WTC11 (cell line): ENCODE measurements at regions not wholly inside any gene's neighbourhood (a gene's known extent, or its start where the extent isn't known, plus 50 kb on each side); places are given as distances from the start of the nearest gene placed in this dataset.

ENCODE experiments used
- ATF1 ChIP-seq: sonication (generic); formaldehyde crosslinking; IDR thresholded peaks from 2 replicates; pipeline ENCODE4 v1.8.1; 2023; ENCODE audit warnings: mild to moderate bottlenecking, moderate library complexity, missing genetic modification reagents
- FOXJ3 ChIP-seq: sonication (generic); formaldehyde crosslinking; IDR thresholded peaks from 2 replicates; pipeline ENCODE4 v1.9.0; 2021; ENCODE audit warnings: missing genetic modification reagents, mild to moderate bottlenecking, borderline replicate concordance
- ZNF263 ChIP-seq: sonication (generic); formaldehyde crosslinking; IDR thresholded peaks from 2 replicates; pipeline ENCODE4 v1.8.1; 2022; ENCODE audit warnings: low read depth, mild to moderate bottlenecking, moderate library complexity, missing genetic modification reagents
- TF ChIP-seq, protein P1 (sequence below): fragments of 200-600 bp; IDR thresholded peaks from 2 replicates; pipeline ENCODE4 v1.8.0; 2022; ENCODE audit warnings: antibody characterized with exemption
- TF ChIP-seq, protein P2 (sequence below): sonication (generic); formaldehyde crosslinking; conservative IDR thresholded peaks from 2 replicates; pipeline ENCODE4 v1.8.1; 2022; ENCODE audit warnings: mild to moderate bottlenecking, missing genetic modification reagents
- TF ChIP-seq, protein P3 (sequence below): sonication (generic); formaldehyde crosslinking; IDR thresholded peaks from 2 replicates; pipeline ENCODE4 v1.8.1; 2022; ENCODE audit warnings: mild to moderate bottlenecking, moderate library complexity, missing genetic modification reagents

DNA sequence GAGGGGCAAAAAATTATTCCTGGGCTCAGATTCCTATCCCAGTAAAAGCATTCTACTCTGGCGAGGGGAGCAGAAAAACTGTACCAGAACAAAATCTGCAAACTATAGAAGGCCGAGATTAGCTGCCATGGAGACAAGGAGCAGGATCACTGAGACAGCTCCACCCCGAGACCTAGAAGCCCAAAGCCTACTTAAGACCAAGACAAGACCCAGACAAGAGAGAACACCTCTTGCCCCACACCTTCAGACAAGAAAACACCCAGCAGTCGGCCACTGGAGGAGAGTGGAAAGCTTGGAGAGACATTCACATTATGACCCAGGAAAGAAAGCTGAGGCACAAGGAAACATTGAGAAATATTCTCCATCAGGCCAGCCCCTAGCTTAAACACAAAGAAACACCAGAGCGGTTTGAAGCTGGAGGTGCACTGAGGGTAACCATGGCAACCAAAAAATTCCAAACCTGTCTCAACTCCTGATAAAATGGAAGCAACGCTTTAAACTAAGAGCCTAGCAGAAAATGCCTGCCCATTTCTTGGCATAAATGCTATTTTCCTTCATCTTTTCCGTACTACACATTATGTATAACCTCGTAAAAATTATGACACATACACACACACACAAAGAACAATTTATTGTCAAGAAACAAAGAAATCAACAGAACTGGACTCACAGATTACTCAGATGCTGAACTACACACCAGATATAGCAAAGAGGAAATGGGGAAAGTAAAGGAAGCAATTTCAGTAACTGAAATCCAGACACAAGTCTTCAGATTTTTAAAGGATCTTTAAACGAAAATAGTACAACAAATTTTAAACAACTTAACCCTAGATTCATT, 53.8 kb upstream of the FTMT start:
- TF ChIP-seq, protein P1, sequence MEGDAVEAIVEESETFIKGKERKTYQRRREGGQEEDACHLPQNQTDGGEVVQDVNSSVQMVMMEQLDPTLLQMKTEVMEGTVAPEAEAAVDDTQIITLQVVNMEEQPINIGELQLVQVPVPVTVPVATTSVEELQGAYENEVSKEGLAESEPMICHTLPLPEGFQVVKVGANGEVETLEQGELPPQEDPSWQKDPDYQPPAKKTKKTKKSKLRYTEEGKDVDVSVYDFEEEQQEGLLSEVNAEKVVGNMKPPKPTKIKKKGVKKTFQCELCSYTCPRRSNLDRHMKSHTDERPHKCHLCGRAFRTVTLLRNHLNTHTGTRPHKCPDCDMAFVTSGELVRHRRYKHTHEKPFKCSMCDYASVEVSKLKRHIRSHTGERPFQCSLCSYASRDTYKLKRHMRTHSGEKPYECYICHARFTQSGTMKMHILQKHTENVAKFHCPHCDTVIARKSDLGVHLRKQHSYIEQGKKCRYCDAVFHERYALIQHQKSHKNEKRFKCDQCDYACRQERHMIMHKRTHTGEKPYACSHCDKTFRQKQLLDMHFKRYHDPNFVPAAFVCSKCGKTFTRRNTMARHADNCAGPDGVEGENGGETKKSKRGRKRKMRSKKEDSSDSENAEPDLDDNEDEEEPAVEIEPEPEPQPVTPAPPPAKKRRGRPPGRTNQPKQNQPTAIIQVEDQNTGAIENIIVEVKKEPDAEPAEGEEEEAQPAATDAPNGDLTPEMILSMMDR, result no peak
- no peak for TF ChIP-seq ATF1 (CRISPR knock-in tag)
- TF ChIP-seq, protein P2, sequence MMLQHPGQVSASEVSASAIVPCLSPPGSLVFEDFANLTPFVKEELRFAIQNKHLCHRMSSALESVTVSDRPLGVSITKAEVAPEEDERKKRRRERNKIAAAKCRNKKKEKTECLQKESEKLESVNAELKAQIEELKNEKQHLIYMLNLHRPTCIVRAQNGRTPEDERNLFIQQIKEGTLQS (CRISPR knock-in tag), result no peak
- TF ChIP-seq, protein P3, sequence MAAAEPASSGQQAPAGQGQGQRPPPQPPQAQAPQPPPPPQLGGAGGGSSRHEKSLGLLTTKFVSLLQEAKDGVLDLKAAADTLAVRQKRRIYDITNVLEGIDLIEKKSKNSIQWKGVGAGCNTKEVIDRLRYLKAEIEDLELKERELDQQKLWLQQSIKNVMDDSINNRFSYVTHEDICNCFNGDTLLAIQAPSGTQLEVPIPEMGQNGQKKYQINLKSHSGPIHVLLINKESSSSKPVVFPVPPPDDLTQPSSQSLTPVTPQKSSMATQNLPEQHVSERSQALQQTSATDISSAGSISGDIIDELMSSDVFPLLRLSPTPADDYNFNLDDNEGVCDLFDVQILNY, result no peak
- TF ChIP-seq ZNF263 (CRISPR knock-in tag), result no peak
- no peak for TF ChIP-seq FOXJ3 (CRISPR knock-in tag)
